KMS-11 (cell line): ENCODE measurements at regions not wholly inside any gene's neighbourhood (a gene's known extent, or its start where the extent isn't known, plus 50 kb on each side); places are given as distances from the start of the nearest gene placed in this dataset.
"Not testable (repeated sequence)": the region's sequence is repeated elsewhere in the genome, so short reads cannot be mapped to it uniquely, and the experiment has no call there.

Experiments used
- H2AFZ ChIP-seq: fragments of 200-600 bp; sonication (generic); 2 replicates; pipeline ENCODE4 v1.6.1; 2016; ENCODE audit warnings: antibody characterized with exemption, mixed run types, low read depth
- H3K27ac ChIP-seq: fragments of 200-600 bp; sonication (generic); 2 replicates; pipeline ENCODE4 v1.6.1; 2016; ENCODE audit warnings: mild to moderate bottlenecking, mixed run types
- H3K27me3 ChIP-seq: fragments of 200-600 bp; sonication (generic); 2 replicates; pipeline ENCODE4 v1.6.1; 2017; ENCODE audit warnings: mild to moderate bottlenecking, low read depth, mixed run types, moderate library complexity; ENCODE audit not compliant: insufficient read depth
- H3K36me3 ChIP-seq: fragments of 200-600 bp; sonication (generic); 2 replicates; pipeline ENCODE4 v1.6.1; 2017; ENCODE audit warnings: mild to moderate bottlenecking, mixed run types; ENCODE audit not compliant: insufficient read depth
- H3K4me1 ChIP-seq: fragments of 200-600 bp; sonication (generic); 2 replicates; pipeline ENCODE4 v1.6.1; 2016; ENCODE audit warnings: mild to moderate bottlenecking, low read depth, mixed run types; ENCODE audit not compliant: poor library complexity, severe bottlenecking
- H3K4me2 ChIP-seq: fragments of 200-600 bp; sonication (generic); 2 replicates; pipeline ENCODE4 v1.7.0; 2016; ENCODE audit warnings: mild to moderate bottlenecking, mixed run types
- H3K4me3 ChIP-seq: fragments of 200-600 bp; sonication (generic); IDR thresholded peaks from 2 replicates; pipeline ENCODE4 v1.6.1; 2017; ENCODE audit warnings: low read depth, low read length, mixed read lengths; ENCODE audit not compliant: insufficient read depth
- H3K79me2 ChIP-seq: fragments of 200-600 bp; sonication (generic); 2 replicates; pipeline ENCODE4 v1.6.1; 2016; ENCODE audit warnings: low read depth, mixed run types; ENCODE audit not compliant: insufficient read depth
- H3K9ac ChIP-seq: fragments of 200-600 bp; sonication (generic); 2 replicates; pipeline ENCODE4 v1.6.1; 2016; ENCODE audit warnings: mild to moderate bottlenecking, mixed run types
- H4K20me1 ChIP-seq: fragments of 200-600 bp; sonication (generic); 2 replicates; pipeline ENCODE4 v1.6.1; 2016; ENCODE audit warnings: mild to moderate bottlenecking, mixed run types; ENCODE audit not compliant: insufficient read depth
- CTCF ChIP-seq: fragments of 200-600 bp; sonication (generic); conservative IDR thresholded peaks from 2 replicates; pipeline ENCODE4 v1.6.1; 2017; ENCODE audit warnings: low read depth, mild to moderate bottlenecking, antibody characterized with exemption, low read length, moderate library complexity, mixed read lengths

- no peaks in the 10 kb centered on the region for H3K36me3 ChIP-seq
- H3K4me2 ChIP-seq: no peak overlapping the region
- no peak overlapping the region for H3K4me3 ChIP-seq
- H3K9ac ChIP-seq: no peak overlapping the region
- no peak overlapping the region for H2AFZ ChIP-seq
- no peaks in the 10 kb centered on the region for H3K4me1 ChIP-seq
- no peak overlapping the region for H3K27ac ChIP-seq
- H4K20me1 ChIP-seq: no peaks in the 10 kb centered on the region
- no peaks in the 10 kb centered on the region for H3K27me3 ChIP-seq
- no peak for TF ChIP-seq CTCF
- H3K79me2 ChIP-seq: no peaks in the 10 kb centered on the region
Measured at GRCh38 chr6:147689398-147689797, 180.9 kb downstream of the SAMD5 start.

GRCh38 chr6:147691446-147691845 is 183.0 kb downstream of the SAMD5 start:
- Histone ChIP-seq H3K4me2 (no peak overlapping the region), H4K20me1 (no peaks in the 10 kb centered on the region), H3K79me2 (no peaks in the 10 kb centered on the region), H3K27me3 (no peaks in the 10 kb centered on the region), H3K27ac (no peak overlapping the region), H3K9ac (no peak overlapping the region), H2AFZ (no peak overlapping the region), H3K36me3 (no peaks in the 10 kb centered on the region), H3K4me1 (no peaks in the 10 kb centered on the region), H3K4me3 (no peak overlapping the region)
- TF ChIP-seq CTCF: no peak

GRCh38 chr6:147693181-147693580 is 184.7 kb downstream of the SAMD5 start:
- Histone ChIP-seq H2AFZ (no peak overlapping the region), H3K27ac (no peak overlapping the region), H3K9ac (no peak overlapping the region), H3K36me3 (no peaks in the 10 kb centered on the region), H3K4me1 (no peaks in the 10 kb centered on the region), H4K20me1 (no peaks in the 10 kb centered on the region), H3K4me3 (no peak overlapping the region), H3K27me3 (no peaks in the 10 kb centered on the region), H3K79me2 (no peaks in the 10 kb centered on the region), H3K4me2 (no peak overlapping the region)
- TF ChIP-seq CTCF: no peak

DNA sequence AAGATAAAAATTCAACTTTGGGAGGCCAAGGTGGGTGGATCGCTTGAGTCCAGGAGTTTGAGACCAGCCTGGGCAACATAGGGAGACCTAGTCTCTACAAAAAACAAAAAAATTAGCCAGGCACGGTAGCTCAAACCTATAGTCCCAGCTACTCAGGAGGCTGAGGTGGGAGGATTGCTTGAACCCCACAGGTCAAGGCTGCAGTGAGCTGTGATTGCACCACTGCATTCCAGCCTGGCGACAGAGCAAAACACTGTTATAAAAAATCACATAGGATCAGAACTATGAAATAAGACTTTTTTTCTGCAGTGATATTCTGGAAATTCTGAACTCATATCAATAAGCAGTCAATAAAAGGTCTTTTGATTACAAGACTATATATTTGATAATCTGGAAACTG is 186.1 kb downstream of the SAMD5 start:
- H3K27me3 ChIP-seq: not testable (repeated sequence)

DNA sequence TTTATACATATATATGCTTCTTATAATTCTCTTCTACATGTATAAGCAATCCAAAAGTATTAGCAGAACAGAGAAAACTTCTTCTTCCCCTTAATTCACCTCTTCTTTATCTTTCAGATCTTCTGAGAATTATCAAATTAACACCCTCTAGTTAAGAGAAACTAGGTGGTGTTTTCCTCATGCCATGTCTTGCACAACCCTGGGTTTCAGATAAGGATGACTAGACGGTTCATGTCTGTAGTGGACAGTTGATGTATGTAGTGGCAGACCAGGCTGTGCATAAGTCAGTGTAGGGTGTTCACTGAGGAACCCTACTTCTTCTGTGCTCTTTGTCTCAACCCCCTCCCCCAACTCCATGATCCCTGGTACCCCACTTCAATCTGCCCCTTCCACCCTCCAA is 187.3 kb downstream of the SAMD5 start:
- Histone ChIP-seq H3K4me2 (no peak overlapping the region), H2AFZ (no peak overlapping the region), H3K36me3 (no peaks in the 10 kb centered on the region), H3K9ac (no peak overlapping the region), H3K4me3 (no peak overlapping the region), H3K27ac (no peak overlapping the region), H4K20me1 (no peaks in the 10 kb centered on the region), H3K27me3 (no peaks in the 10 kb centered on the region), H3K4me1 (no peaks in the 10 kb centered on the region), H3K79me2 (no peaks in the 10 kb centered on the region)
- no peak for TF ChIP-seq CTCF

More for the DNA sequence above, 186.1 kb downstream of the SAMD5 start:
- H3K4me1 ChIP-seq, H3K36me3 ChIP-seq, H3K4me3 ChIP-seq, H3K79me2 ChIP-seq, H2AFZ ChIP-seq, H3K27ac ChIP-seq, H4K20me1 ChIP-seq, H3K9ac ChIP-seq, H3K4me2 ChIP-seq: not testable (repeated sequence)
